Gastrocnemius medialis (tissue), 4 donors: ENCODE measurements at regions not wholly inside any gene's neighbourhood (a gene's known extent, or its start where the extent isn't known, plus 50 kb on each side); places are given as distances from the start of the nearest gene placed in this dataset.

Source experiments
- ATAC-seq, 2 donors: fragments of 150-250 bp; one replicate each; pipeline ENCODE4 v1.9.1; 2016
- DNase-seq, 2 donors: peaks; one replicate each; pipeline ENCODE4 v3.0.0-alpha.2; 2019
- H3K27ac ChIP-seq, 4 donors: fragments of 200-600 bp; sonication (generic); 1 replicate in 1 of 4; 2 replicates in 3 of 4; pipeline ENCODE4 v1.5.1; 2016 to 2018; ENCODE audit warnings: mild to moderate bottlenecking in 2 of 4, moderate library complexity in 1 of 4
- H3K27me3 ChIP-seq, 3 donors: fragments of 200-600 bp; sonication (generic) in 2 of 3; 1 replicate in 1 of 3; 2 replicates in 2 of 3; pipeline versions ENCODE4 v1.5.1 to v1.6.0; 2016 to 2019; ENCODE audit warnings: mild to moderate bottlenecking in 1 of 3, moderate library complexity in 1 of 3
- H3K36me3 ChIP-seq, 2 donors: fragments of 200-600 bp; sonication (generic) in 1 of 2; one replicate each; pipeline ENCODE4 v1.5.1; 2017 to 2018
- H3K4me1 ChIP-seq, 2 donors: fragments of 200-600 bp; sonication (generic) in 1 of 2; one replicate each; pipeline ENCODE4 v1.5.1; 2016 to 2017; ENCODE audit warnings: mild to moderate bottlenecking in 2 of 2
- H3K4me3 ChIP-seq, 4 donors: fragments of 200-600 bp; sonication (generic) in 3 of 4; 1 replicate in 1 of 4; 2 replicates in 3 of 4; pipeline ENCODE4 v1.5.1; 2016 to 2019; ENCODE audit warnings: mild to moderate bottlenecking in 2 of 4
- H3K9me3 ChIP-seq, 3 donors: fragments of 200-600 bp; sonication (generic) in 2 of 3; 1 replicate in 1 of 3; 2 replicates in 2 of 3; pipeline ENCODE4 v1.5.1; 2016 to 2019
- CTCF ChIP-seq, 5 experiments: fragments of 450-650 bp in 3 of 5; fragments of 200-600 bp in 2 of 5; sonication (generic) in 2 of 5; IDR thresholded peaks in 4 of 5; conservative IDR thresholded peaks in 1 of 5; 1 replicate in 4 of 5; 2 replicates in 1 of 5; pipeline ENCODE4 v1.5.1; 2016 to 2019; ENCODE audit warnings: antibody characterized with exemption in 5 of 5, mild to moderate bottlenecking in 3 of 5, moderate library complexity in 3 of 5
- POLR2A ChIP-seq, 2 donors: fragments of 450-650 bp; IDR thresholded peaks; one replicate each; pipeline ENCODE4 v1.6.1; 2017; ENCODE audit warnings: antibody characterized with exemption in 2 of 2, mild to moderate bottlenecking in 2 of 2, moderate library complexity in 2 of 2
- in situ Hi-C, 4 donors: fragments of 200-750 bp; cut with MboI; loops; one replicate each; pipeline versions ENCODE4 v1.15.0 to v1.8.0; 2017; ENCODE audit warnings: low sequenced_read_pairs in 4 of 4
- intact Hi-C: fragments of 100-400 bp; cut with DNase I; formaldehyde crosslinking; loops from one replicate; pipeline ENCODE4 v1.15.1; 2023; ENCODE audit warnings: low total_unique reads

DNA sequence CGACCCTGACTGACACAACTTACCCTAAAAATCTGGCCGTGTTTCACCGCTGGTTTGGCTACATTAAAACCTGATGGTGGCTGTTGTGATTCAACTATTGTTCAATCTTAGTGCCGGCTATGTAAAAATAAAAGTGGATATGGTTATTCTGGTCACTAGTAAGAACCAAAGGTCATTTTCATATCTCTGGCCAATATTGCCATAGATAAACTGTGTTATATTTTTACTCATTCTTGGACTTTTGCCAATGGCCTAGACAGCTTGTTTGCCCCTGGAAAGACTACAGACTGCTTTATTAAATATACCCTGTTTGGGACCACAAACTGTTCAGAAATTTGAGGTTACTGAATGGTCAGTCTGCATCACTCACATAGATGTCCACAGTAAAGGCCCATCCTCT is 258.5 kb upstream of the KLHL1 start:
- Histone ChIP-seq H3K27me3 (no peaks in the 10 kb centered on the region), H3K27ac (no peak overlapping the region), H3K4me3 (no peak overlapping the region), H3K36me3 (no peaks in the 10 kb centered on the region), H3K9me3 (no peaks in the 10 kb centered on the region), H3K4me1 (no peaks in the 10 kb centered on the region)
- no peak for TF ChIP-seq CTCF (IDR thresholded peaks at IDR 0.05 in 4 of 5, conservative IDR thresholded peaks at IDR 0.05 in 1 of 5)
- no peak for TF ChIP-seq POLR2A (IDR thresholded peaks at IDR 0.05)
- DNase-seq (no peak), ATAC-seq (no peak)
- intact Hi-C loops, result no loop called here
- in situ Hi-C loops, result no loop called here

GRCh38 chr13:70363991-70364390 is 255.7 kb upstream of the KLHL1 start:
- Histone ChIP-seq H3K27ac (no peak overlapping the region), H3K27me3 (no peaks in the 10 kb centered on the region), H3K36me3 (no peaks in the 10 kb centered on the region), H3K4me3 (no peak overlapping the region), H3K9me3 (no peaks in the 10 kb centered on the region), H3K4me1 (no peaks in the 10 kb centered on the region)
- TF ChIP-seq POLR2A (IDR thresholded peaks at IDR 0.05), result no peak
- no peak for TF ChIP-seq CTCF (IDR thresholded peaks at IDR 0.05 in 4 of 5, conservative IDR thresholded peaks at IDR 0.05 in 1 of 5)
- intact Hi-C loops, result no loop called here
- in situ Hi-C loops, result no loop called here
- ATAC-seq, result no peak
- no peak for DNase-seq

- Histone ChIP-seq H3K9me3 (no peaks in the 10 kb centered on the region), H3K4me1 (no peaks in the 10 kb centered on the region), H3K4me3 (no peak overlapping the region), H3K27ac (no peak overlapping the region), H3K36me3 (no peaks in the 10 kb centered on the region), H3K27me3 (no peaks in the 10 kb centered on the region)
- in situ Hi-C loops, result no loop called here
- no peak for ATAC-seq
- intact Hi-C loops, result no loop called here
- no peak for DNase-seq
- TF ChIP-seq POLR2A (IDR thresholded peaks at IDR 0.05) (no peak), CTCF (IDR thresholded peaks at IDR 0.05 in 4 of 5, conservative IDR thresholded peaks at IDR 0.05 in 1 of 5) (no peak)
These were observed 254.7 kb upstream of the KLHL1 start for GRCh38 chr13:70362820-70363570.

DNA sequence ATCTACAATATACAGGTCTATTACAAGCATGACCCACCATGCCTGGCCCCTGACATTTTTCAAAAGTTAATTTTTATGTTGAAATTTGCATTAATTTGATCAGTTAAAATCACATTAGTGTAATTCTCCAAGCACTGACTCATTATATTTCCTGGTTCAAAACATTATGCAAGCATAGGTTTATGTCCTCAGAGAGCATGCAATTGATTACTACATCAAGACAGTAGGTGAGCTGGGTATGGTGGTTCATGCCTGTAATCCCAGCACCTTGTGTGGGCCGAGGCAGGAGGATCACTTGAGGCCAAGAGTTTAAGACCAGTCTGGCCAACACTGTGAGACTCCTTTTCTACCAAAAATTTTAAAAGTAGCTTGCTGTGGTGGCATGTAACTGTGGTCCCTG is 248.8 kb upstream of the KLHL1 start:
- no peak overlapping the region for H3K27ac ChIP-seq
- ATAC-seq, result no peak
- H3K9me3 ChIP-seq, result no peaks in the 10 kb centered on the region
- no peak for DNase-seq
- in situ Hi-C loops (no loop called here), intact Hi-C loops (no loop called here)
- H3K27me3 ChIP-seq, result no peaks in the 10 kb centered on the region
- no peak for TF ChIP-seq POLR2A (IDR thresholded peaks at IDR 0.05)
- no peaks in the 10 kb centered on the region for H3K4me1 ChIP-seq
- H3K36me3 ChIP-seq, result no peaks in the 10 kb centered on the region
- no peak overlapping the region for H3K4me3 ChIP-seq

DNA sequence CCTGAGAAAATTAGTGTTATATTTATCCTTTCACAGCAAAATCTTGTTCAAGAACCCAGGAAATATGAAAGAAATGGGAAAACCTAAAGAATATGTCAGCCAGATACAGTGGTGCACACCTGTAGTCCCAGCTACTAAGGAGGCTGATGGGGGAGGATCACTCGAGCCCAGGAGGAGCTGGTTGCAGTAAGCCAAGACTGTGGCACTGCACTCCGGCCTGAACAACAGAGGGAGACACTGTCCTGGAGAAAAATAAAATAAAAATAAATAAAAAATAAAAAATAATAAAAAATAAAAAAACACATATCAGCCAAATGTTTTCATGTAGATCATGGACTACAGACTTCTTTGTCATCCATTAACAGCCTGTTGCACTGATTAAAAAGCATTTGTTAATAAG is 244.8 kb upstream of the KLHL1 start:
- ATAC-seq (no peak), DNase-seq (no peak)
- Histone ChIP-seq H3K9me3 (no peaks in the 10 kb centered on the region), H3K27me3 (no peaks in the 10 kb centered on the region), H3K4me1 (no peaks in the 10 kb centered on the region), H3K36me3 (no peaks in the 10 kb centered on the region), H3K27ac (no peak overlapping the region), H3K4me3 (no peak overlapping the region)
- TF ChIP-seq POLR2A (IDR thresholded peaks at IDR 0.05) (no peak), CTCF (IDR thresholded peaks at IDR 0.05 in 4 of 5, conservative IDR thresholded peaks at IDR 0.05 in 1 of 5) (no peak)
- in situ Hi-C loops, result no loop called here
- intact Hi-C loops, result no loop called here
